ENCODE measurements at regions not wholly inside any gene's neighbourhood (a gene's known extent, or its start where the extent isn't known, plus 50 kb on each side); places are given as distances from the start of the nearest gene placed in this dataset.

- Histone ChIP-seq H3K27me3 (no peaks in the 10 kb centered on the region), H3K4me3 (no peak overlapping the region), H3K9me3 (ENCODE audit: low read depth) (no peaks in the 10 kb centered on the region), H3K27ac (no peak overlapping the region), H3K4me1 (ENCODE audit: low read depth) (peaks cover 4% of the 10 kb centered on the region), H3K36me3 (no peaks in the 10 kb centered on the region)
- TF ChIP-seq CTCF (IDR thresholded peaks at IDR 0.05; ENCODE audit: low read depth, low read length): no peak
- DNase-seq (ENCODE audit: low read depth in 1 of 2, low spot score in 1 of 2): no peak
Measured at GRCh38 chr9:99572567-99572966, 249.1 kb upstream of the NR4A3 start.

GRCh38 chr9:99573085-99573484 is 248.6 kb upstream of the NR4A3 start:
- DNase-seq (ENCODE audit: low read depth in 1 of 2, low spot score in 1 of 2): no peak
- H3K36me3 ChIP-seq: no peaks in the 10 kb centered on the region
- no peaks in the 10 kb centered on the region for H3K9me3 ChIP-seq (ENCODE audit: low read depth)
- TF ChIP-seq CTCF (IDR thresholded peaks at IDR 0.05; ENCODE audit: low read depth, low read length): no peak
- no peaks in the 10 kb centered on the region for H3K27me3 ChIP-seq
- no peak overlapping the region for H3K4me3 ChIP-seq
- peaks cover 4% of the 10 kb centered on the region for H3K4me1 ChIP-seq (ENCODE audit: low read depth)
- no peak overlapping the region for H3K27ac ChIP-seq

- no peak for DNase-seq (ENCODE audit: low read depth in 1 of 2, low spot score in 1 of 2)
- TF ChIP-seq CTCF (IDR thresholded peaks at IDR 0.05; ENCODE audit: low read depth, low read length): no peak
- H3K27ac ChIP-seq: no peak overlapping the region
Measured at GRCh38 chr9:99573886-99574285, 247.8 kb upstream of the NR4A3 start.

GRCh38 chr9:99576002-99576401 is 245.7 kb upstream of the NR4A3 start:
- Histone ChIP-seq H3K27ac (no peak overlapping the region), H3K4me3 (no peak overlapping the region), H3K4me1 (ENCODE audit: low read depth) (peaks cover 4% of the 10 kb centered on the region), H3K9me3 (ENCODE audit: low read depth) (no peaks in the 10 kb centered on the region), H3K27me3 (no peaks in the 10 kb centered on the region), H3K36me3 (no peaks in the 10 kb centered on the region)
- DNase-seq (ENCODE audit: low read depth in 1 of 2, low spot score in 1 of 2): no peak
- TF ChIP-seq CTCF (IDR thresholded peaks at IDR 0.05; ENCODE audit: low read depth, low read length): no peak

More at GRCh38 chr9:99573886-99574285, 247.8 kb upstream of the NR4A3 start:
- Histone ChIP-seq H3K4me3 (no peak overlapping the region), H3K36me3 (no peaks in the 10 kb centered on the region), H3K4me1 (ENCODE audit: low read depth) (peaks cover 4% of the 10 kb centered on the region), H3K27me3 (no peaks in the 10 kb centered on the region), H3K9me3 (ENCODE audit: low read depth) (no peaks in the 10 kb centered on the region)

GRCh38 chr9:99576876-99577275 is 244.8 kb upstream of the NR4A3 start:
- peaks cover 4% of the 10 kb centered on the region for H3K4me1 ChIP-seq (ENCODE audit: low read depth)
- DNase-seq (ENCODE audit: low read depth in 1 of 2, low spot score in 1 of 2): no peak
- no peak for TF ChIP-seq CTCF (IDR thresholded peaks at IDR 0.05; ENCODE audit: low read depth, low read length)
- H3K4me3 ChIP-seq: no peak overlapping the region
- H3K27ac ChIP-seq: no peak overlapping the region
- H3K36me3 ChIP-seq: no peaks in the 10 kb centered on the region
- no peaks in the 10 kb centered on the region for H3K9me3 ChIP-seq (ENCODE audit: low read depth)
- H3K27me3 ChIP-seq: no peaks in the 10 kb centered on the region

GRCh38 chr9:99577351-99577750 is 244.3 kb upstream of the NR4A3 start:
- Histone ChIP-seq H3K4me1 (ENCODE audit: low read depth) (peaks cover 4% of the 10 kb centered on the region), H3K4me3 (no peak overlapping the region), H3K36me3 (no peaks in the 10 kb centered on the region), H3K9me3 (ENCODE audit: low read depth) (no peaks in the 10 kb centered on the region), H3K27ac (no peak overlapping the region), H3K27me3 (no peaks in the 10 kb centered on the region)
- no peak for TF ChIP-seq CTCF (IDR thresholded peaks at IDR 0.05; ENCODE audit: low read depth, low read length)
- no peak for DNase-seq (ENCODE audit: low read depth in 1 of 2, low spot score in 1 of 2)
